ENCODE measurements at regions not wholly inside any gene's neighbourhood (a gene's known extent, or its start where the extent isn't known, plus 50 kb on each side); places are given as distances from the start of the nearest gene placed in this dataset.
"Not testable (repeated sequence)": the region's sequence is repeated elsewhere in the genome, so short reads cannot be mapped to it uniquely, and the experiment has no call there.

DNA sequence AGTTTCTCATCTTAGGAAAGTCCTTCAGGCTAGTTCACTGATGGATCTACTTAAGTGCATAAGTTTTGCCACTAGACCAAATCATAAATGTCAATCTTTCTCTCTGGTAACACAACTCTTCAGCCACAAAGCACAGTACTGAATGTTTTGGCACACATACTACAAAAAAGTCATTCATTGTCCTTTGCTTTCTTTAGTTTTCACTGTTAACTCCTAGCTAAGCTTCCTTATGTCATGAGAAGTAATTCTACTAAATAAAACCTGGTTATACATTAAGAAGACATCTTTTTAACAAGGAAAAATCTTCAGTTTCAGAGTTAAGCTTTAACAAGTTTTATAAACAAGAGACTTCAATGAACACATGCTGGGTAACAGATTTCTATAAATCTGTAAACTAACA, 379.2 kb upstream of the NFIA start:
- no peak for FAIRE-seq

- no peak for FAIRE-seq
Observed at GRCh38 chr1:60699325-60699724, 383.0 kb upstream of the NFIA start.

GRCh38 chr1:60697204-60697994, 385.0 kb upstream of the NFIA start:
- no peak for FAIRE-seq

- no peak for FAIRE-seq
Observed at GRCh38 chr1:60696512-60696911, 385.8 kb upstream of the NFIA start.

- FAIRE-seq = no peak
Observed at GRCh38 chr1:60695716-60696171, 386.6 kb upstream of the NFIA start.

DNA sequence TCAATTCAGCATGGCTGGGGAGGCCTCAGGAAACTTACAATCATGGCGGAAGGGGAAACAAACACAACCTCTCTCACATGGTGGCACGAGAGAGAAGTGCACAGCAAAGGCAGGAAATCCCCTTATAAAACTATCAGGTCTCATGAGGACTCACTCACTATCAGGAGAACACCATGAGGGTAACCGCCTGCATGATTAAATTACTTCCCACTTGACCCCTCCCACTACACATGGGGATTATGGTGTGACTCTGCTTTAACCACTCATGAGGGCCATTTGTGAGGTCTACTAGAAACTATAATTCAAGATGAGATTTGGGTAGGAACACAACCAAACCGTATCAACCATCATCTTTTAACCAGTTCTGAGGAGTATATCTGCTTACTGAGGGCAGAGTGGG, 387.4 kb upstream of the NFIA start:
- FAIRE-seq = no peak

DNA sequence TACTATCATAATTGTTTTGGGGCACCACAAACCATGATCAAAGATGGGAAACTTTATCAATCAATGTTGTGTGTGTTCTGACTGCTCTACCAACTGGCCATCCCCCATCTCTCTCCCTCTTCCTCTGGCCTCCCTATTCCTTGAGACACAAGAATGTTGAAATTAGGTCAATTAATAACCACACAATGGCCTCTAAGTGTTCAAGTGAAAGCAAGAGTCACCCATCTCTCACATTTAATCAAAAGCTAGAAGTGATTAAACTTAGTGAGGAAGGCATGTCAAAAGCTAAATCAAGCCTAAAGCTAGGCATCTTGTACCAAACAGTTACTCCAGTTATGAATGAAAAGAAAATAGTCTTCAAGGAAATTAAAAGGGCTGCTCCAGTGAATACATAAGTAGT, 390.3 kb upstream of the NFIA start:
- no peak for FAIRE-seq

DNA sequence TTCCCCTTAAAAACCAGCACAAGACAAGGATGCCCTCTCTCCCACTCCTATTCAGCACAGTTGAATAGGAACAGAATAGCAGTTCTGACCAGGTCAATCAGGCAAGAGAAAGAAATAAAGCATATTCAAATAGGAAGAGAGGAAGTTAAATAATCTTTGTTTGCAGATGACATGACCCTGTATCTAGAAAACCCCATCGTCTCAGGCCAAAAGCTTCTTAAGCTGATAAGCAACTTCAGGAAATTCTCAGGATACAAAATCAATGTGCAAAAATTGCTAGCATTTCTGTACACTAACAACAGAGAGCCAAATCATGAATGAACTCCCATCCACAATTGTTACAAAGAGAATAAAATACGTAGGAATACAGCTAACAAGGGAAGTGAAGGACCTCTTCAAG, 394.1 kb upstream of the NFIA start:
- not testable (repeated sequence) for FAIRE-seq

- no peak for FAIRE-seq
Observed at GRCh38 chr1:60681095-60681860, 401.1 kb upstream of the NFIA start.

GRCh38 chr1:60679524-60680375, 402.6 kb upstream of the NFIA start:
- no peak for FAIRE-seq

DNA sequence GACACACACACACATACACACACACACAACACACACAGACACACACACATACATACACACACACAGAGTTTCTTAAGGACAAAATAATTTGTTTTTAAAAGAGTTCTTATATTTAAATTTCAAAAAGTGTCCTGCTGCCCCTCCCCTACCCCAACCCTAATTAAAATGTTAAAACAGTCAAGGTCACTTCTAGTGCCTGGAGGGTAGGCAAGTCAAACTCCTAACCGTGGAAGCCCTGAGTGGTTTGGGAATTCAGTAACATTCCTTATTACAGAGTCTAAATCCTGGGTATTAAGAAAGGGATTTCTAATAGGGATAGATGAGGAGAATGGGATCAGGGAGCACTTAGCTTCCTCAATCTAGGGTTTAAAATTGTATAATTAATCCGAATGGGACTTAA, 403.6 kb upstream of the NFIA start:
- FAIRE-seq = no peak

DNA sequence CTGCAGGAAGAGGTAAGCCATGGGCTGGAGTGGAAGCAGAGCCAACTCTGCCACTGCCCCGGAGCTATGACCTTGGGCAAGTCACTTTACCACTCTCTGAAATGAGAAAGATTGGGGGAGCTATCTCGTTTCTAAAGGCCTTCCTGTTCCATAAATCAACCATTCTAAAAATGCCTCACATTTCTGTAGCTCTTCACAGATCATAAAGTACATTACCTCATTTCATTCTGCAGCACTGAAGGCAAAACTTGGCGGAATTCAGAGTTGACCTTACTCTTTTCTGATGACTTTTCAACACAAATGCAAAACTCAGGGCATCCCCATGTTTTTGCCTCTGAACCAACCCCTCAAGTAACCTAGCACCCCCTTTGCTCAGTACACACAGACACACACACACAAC, 404.0 kb upstream of the NFIA start:
- no peak for FAIRE-seq

GRCh38 chr1:60672449-60672848, 409.9 kb upstream of the NFIA start:
- no peak for FAIRE-seq

GRCh38 chr1:60670302-60670701, 412.1 kb upstream of the NFIA start:
- no peak for FAIRE-seq

GRCh38 chr1:60668585-60668984, 413.8 kb upstream of the NFIA start:
- no peak for FAIRE-seq

GRCh38 chr1:60665311-60665710, 417.1 kb upstream of the NFIA start:
- FAIRE-seq = no peak

DNA sequence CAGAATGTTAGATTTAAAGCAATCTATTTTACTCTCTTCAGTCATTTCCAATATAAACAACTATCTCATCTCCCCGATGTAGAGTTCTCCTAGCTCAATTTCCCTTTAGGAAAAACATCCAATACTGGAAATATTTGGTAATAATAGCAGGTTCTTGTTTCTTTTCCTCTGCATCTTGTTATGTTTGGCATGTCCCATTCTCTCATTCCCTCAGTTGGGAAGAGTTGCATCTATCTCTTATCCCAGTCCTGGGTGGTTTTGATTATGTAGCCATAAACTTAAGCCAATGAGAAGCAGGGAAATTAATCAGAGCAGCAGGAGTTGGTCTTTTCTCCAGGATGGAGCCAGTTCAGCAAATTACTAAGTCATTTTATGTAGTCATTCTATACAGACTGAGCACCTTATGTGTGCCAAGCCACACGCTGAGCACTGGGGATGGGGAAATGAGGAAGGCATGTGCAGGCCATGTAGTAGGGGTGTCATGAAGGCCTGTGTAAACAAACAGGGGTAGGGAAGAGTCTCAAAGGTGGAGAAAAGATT, 418.2 kb upstream of the NFIA start:
- FAIRE-seq = no peak

- no peak for FAIRE-seq
Observed at GRCh38 chr1:60662486-60663044, 419.8 kb upstream of the NFIA start.

- no peak for FAIRE-seq
Observed at GRCh38 chr1:60657926-60658325, 424.4 kb upstream of the NFIA start.

DNA sequence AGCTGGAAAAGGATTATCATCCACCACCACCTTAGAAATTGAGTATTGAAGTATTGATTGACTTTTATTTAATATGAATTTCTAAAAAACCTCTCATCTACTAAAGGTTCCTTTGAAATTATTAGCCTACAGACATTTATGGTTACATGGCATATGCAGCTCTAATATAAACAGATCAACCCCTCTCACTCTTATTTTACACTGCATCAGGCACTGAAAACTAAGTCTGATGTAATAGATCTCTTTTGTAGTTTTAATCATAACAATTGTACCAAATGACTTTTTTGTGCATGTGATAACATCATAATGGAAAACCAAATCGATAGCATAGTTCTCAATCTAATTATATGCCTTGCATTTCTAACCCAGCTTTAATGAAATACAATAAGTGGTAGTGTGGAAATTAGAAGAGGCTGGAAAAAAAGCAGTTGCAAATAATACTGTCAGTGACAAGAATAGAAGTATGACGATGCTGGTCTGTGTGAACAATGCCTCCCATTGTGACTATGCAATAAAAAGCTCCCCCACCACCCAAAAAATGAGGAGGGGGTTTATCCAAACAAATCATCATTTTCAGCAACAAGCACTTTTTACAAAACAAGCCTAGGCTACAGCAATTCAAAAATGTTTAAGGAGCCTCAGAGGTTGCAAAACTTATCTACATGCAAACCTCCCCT, 426.5 kb upstream of the NFIA start:
- no peak for FAIRE-seq

- not testable (repeated sequence) for FAIRE-seq
Observed at GRCh38 chr1:60640033-60640551, 442.3 kb upstream of the NFIA start.

- FAIRE-seq = no peak
Observed at GRCh38 chr1:60639287-60639686, 443.1 kb upstream of the NFIA start.
